OCI-LY7 (cell line): ENCODE measurements at regions not wholly inside any gene's neighbourhood (a gene's known extent, or its start where the extent isn't known, plus 50 kb on each side); places are given as distances from the start of the nearest gene placed in this dataset.

Experiments
- BruUV-seq: library from RNA; stranded (reverse); fragments of 400-500 nt; replicated peaks from 2 replicates; lab custom pipeline; 2021; lab: Mats Ljungman, UMichigan
- CTCF ChIA-PET: fragments of 300-600 bp; sonication (Branson Sonifier 250); formaldehyde crosslinking; loops from one replicate; lab custom pipeline; 2022; ENCODE audit warnings: antibody characterized with exemption; ENCODE audit not compliant: unreplicated experiment; lab: Charles Lee
- POLR2A ChIA-PET: fragments of 300-600 bp; sonication (Branson Sonifier 250); formaldehyde crosslinking; loops from one replicate; lab custom pipeline; 2022; ENCODE audit warnings: antibody characterized with exemption; lab: Charles Lee
- DNase-seq: peaks from one replicate; pipeline ENCODE4 v3.0.0-alpha.2; 2015; ENCODE audit warnings: low spot score
- H2AFZ ChIP-seq: fragments of 200-600 bp; sonication (generic), shearing (Covaris generic); 2 replicates; pipeline ENCODE4 v1.6.1; 2014; ENCODE audit warnings: mild to moderate bottlenecking, antibody characterized with exemption, low read length, moderate library complexity
- H3K27ac ChIP-seq: fragments of 200-600 bp; sonication (generic); 2 replicates; pipeline ENCODE4 v1.5.1; 2014; ENCODE audit warnings: mixed run types, low read depth, mild to moderate bottlenecking, moderate library complexity, low read length, inconsistent platforms; ENCODE audit not compliant: poor library complexity, severe bottlenecking
- H3K36me3 ChIP-seq: fragments of 200-600 bp; sonication (generic); 2 replicates; pipeline ENCODE4 v1.6.1; 2014; ENCODE audit warnings: mild to moderate bottlenecking, antibody characterized with exemption, low read length, moderate library complexity, mixed read lengths; ENCODE audit not compliant: insufficient read depth
- H3K4me1 ChIP-seq: fragments of 200-600 bp; sonication (generic); 2 replicates; pipeline ENCODE4 v1.5.1; 2014; ENCODE audit warnings: mild to moderate bottlenecking, low read length; ENCODE audit not compliant: insufficient read depth, poor library complexity, severe bottlenecking
- H3K4me2 ChIP-seq: fragments of 200-600 bp; sonication (generic); 2 replicates; pipeline ENCODE4 v1.6.1; 2014; ENCODE audit warnings: mild to moderate bottlenecking, low read length
- H3K4me3 ChIP-seq: fragments of 200-600 bp; sonication (generic); 2 replicates; pipeline ENCODE4 v1.5.1; 2014; ENCODE audit warnings: mild to moderate bottlenecking, low read depth, low read length; ENCODE audit not compliant: poor library complexity, severe bottlenecking
- H3K79me2 ChIP-seq: fragments of 200-600 bp; sonication (generic); 2 replicates; pipeline ENCODE4 v1.6.1; 2016; ENCODE audit warnings: low read depth, mild to moderate bottlenecking, low read length, moderate library complexity, mixed read lengths; ENCODE audit not compliant: insufficient read depth
- H3K9me2 ChIP-seq: fragments of 200-600 bp; sonication (generic); 2 replicates; pipeline ENCODE4 v1.6.1; 2016; ENCODE audit warnings: mild to moderate bottlenecking, low read length, mixed read lengths; ENCODE audit not compliant: insufficient read depth
- H3K9me3 ChIP-seq: fragments of 200-600 bp; sonication (generic); 2 replicates; pipeline ENCODE4 v1.6.1; 2014; ENCODE audit warnings: mild to moderate bottlenecking, mixed run types, low read length, mixed read lengths
- H4K20me1 ChIP-seq: fragments of 200-600 bp; sonication (generic); 2 replicates; pipeline ENCODE4 v1.6.1; 2014; ENCODE audit warnings: mild to moderate bottlenecking, antibody characterized with exemption, low read length, moderate library complexity, mixed read lengths; ENCODE audit not compliant: insufficient read depth
- EZH2phosphoT487 ChIP-seq: fragments of 200-600 bp; sonication (generic); IDR thresholded peaks from 2 replicates; pipeline ENCODE4 v1.6.1; 2018; ENCODE audit warnings: low read depth, borderline replicate concordance, mild to moderate bottlenecking, mixed run types, antibody characterized with exemption, low read length, moderate library complexity, mixed read lengths
- intact Hi-C: fragments of 100-400 bp; cut with micrococcal nuclease; formaldehyde crosslinking; loops from one replicate; pipeline ENCODE4 v1.10.0; 2022; ENCODE audit not compliant: unreplicated experiment
- TF ChIP-seq, protein P1 (sequence below): fragments of 200-600 bp; sonication (generic); conservative IDR thresholded peaks from 2 replicates; pipeline ENCODE4 v1.5.1; 2014; ENCODE audit warnings: mild to moderate bottlenecking, antibody characterized with exemption, low read length, moderate library complexity, mixed read lengths

DNA sequence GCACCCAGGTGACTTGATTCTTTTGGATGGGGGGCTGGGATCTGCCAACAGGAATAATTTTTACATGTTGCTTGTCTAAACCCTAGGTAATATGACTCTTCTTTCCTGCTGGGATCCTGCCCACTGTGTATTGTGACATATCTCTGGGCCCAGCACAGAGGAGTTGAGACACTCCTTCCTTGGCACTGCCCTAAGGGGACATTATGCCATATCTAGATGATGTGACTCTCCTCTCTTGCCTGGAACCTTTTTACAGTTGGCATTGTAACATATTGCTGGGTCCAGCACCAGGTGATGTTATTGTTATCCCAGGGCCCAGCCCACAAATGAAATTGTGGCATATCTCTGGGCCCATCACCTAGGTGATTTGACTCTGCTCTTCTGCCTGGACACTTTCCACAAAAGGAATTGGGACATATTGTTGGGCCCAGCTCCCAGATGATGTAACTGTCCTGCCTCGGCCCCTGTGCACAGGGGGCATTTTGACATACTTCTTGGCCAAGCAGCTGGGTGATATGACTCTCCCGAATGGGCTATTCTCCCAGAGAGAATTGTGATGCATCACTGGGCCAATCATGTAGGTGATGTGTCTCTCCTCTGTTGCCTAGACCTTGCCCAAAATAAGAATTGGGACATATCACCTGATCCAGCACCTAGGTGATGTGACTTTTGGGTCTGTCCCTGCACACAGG is 1837.7 kb downstream of the TP53TG3F start:
- no peak overlapping the region for H3K4me2 ChIP-seq
- no peaks in the 10 kb centered on the region for H3K9me3 ChIP-seq
- H3K9me2 ChIP-seq = no peaks in the 10 kb centered on the region
- POLR2A ChIA-PET = no interaction called here
- no peaks in the 10 kb centered on the region for H4K20me1 ChIP-seq
- CTCF ChIA-PET = no interaction called here
- no peaks in the 10 kb centered on the region for H3K79me2 ChIP-seq
- no peak overlapping the region for H3K4me3 ChIP-seq
- no peak overlapping the region for H2AFZ ChIP-seq
- no TSS peak for BruUV-seq
- no peaks in the 10 kb centered on the region for H3K4me1 ChIP-seq
- TF ChIP-seq, protein P1, sequence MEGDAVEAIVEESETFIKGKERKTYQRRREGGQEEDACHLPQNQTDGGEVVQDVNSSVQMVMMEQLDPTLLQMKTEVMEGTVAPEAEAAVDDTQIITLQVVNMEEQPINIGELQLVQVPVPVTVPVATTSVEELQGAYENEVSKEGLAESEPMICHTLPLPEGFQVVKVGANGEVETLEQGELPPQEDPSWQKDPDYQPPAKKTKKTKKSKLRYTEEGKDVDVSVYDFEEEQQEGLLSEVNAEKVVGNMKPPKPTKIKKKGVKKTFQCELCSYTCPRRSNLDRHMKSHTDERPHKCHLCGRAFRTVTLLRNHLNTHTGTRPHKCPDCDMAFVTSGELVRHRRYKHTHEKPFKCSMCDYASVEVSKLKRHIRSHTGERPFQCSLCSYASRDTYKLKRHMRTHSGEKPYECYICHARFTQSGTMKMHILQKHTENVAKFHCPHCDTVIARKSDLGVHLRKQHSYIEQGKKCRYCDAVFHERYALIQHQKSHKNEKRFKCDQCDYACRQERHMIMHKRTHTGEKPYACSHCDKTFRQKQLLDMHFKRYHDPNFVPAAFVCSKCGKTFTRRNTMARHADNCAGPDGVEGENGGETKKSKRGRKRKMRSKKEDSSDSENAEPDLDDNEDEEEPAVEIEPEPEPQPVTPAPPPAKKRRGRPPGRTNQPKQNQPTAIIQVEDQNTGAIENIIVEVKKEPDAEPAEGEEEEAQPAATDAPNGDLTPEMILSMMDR = no peak
- TF ChIP-seq EZH2phosphoT487 = no peak
- H3K27ac ChIP-seq = no peak overlapping the region
- intact Hi-C loops = no loop called here
- H3K36me3 ChIP-seq = no peaks in the 10 kb centered on the region
- no peak for DNase-seq

DNA sequence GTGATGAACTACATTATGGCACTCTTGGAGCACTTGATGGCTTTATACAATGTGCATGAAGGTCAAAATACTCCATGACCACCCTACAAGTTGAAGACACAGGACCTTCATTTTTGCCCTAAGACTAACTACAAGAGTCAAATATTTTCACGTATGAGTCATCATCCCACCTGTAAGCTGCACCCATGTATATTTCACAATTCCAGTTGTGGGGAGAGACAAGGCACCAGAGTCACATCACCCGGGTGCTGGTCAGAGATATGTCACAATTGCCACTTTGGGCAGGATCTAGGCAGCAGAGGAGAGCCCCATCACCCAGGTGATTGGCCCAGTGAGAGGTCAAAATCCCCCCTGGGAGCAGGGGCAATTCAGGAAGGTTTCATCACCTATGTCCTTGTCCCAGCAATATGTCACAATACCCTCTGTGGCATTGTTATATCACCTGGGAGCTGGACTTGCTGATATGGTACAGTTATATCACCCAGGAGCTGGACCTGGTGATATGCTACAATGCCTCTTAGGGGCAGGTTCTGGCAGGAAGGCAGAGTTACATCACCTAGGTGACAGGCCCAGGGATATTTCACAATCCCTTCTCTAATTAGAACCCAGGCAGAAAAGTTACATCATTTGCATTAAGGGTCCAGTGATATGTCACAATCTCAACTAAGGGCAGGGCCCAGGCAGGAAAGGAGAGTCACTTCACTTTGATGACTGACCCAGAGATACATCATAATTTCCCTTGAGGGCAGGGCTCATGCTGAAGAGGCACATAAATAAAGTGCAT is 1839.2 kb downstream of the TP53TG3F start:
- TF ChIP-seq, protein P1 = no peak
- TF ChIP-seq EZH2phosphoT487 = no peak
- Histone ChIP-seq H3K9me2 (no peaks in the 10 kb centered on the region), H2AFZ (no peak overlapping the region), H3K4me1 (no peaks in the 10 kb centered on the region), H4K20me1 (no peaks in the 10 kb centered on the region), H3K4me2 (no peak overlapping the region), H3K4me3 (no peak overlapping the region), H3K36me3 (no peaks in the 10 kb centered on the region), H3K9me3 (no peaks in the 10 kb centered on the region), H3K79me2 (no peaks in the 10 kb centered on the region), H3K27ac (no peak overlapping the region)
- DNase-seq = no peak
- intact Hi-C loops = no loop called here
- POLR2A ChIA-PET = no interaction called here
- CTCF ChIA-PET = no interaction called here
- BruUV-seq = no TSS peak

DNA sequence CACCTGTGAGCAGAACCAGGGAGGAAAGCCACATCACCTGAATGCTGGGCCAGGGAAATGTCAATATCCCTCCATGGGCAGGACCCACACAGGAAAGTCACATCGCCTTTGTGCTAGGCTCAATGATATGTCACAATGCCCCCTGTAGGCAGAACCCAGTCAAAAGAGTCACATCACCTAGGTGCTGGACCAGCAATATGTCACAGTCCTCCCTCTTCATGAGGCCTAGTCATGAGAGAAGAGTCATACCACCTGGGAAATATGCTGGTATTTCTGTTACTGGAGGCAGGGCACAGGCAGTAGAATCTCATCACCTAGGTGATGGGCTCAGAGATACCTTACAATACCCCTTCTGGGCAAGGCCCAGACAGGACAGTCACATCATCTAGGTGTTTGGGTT is 1843.4 kb downstream of the TP53TG3F start:
- ChIA-PET POLR2A (no interaction called here), CTCF (no interaction called here)
- TF ChIP-seq EZH2phosphoT487 = no peak
- TF ChIP-seq, protein P1 = no peak
- intact Hi-C loops = no loop called here
- H4K20me1 ChIP-seq = no peaks in the 10 kb centered on the region
- no TSS peak for BruUV-seq
- H3K4me2 ChIP-seq = no peak overlapping the region
- H3K79me2 ChIP-seq = no peaks in the 10 kb centered on the region
- H3K9me3 ChIP-seq = no peaks in the 10 kb centered on the region
- H3K27ac ChIP-seq = no peak overlapping the region
- no peak overlapping the region for H3K4me3 ChIP-seq
- H3K4me1 ChIP-seq = no peaks in the 10 kb centered on the region
- H3K9me2 ChIP-seq = no peaks in the 10 kb centered on the region
- no peaks in the 10 kb centered on the region for H3K36me3 ChIP-seq
- H2AFZ ChIP-seq = no peak overlapping the region
- DNase-seq = no peak
